NCI-H345 treated with DMSO at 0.1 percent for 48 hours (cell line): ENCODE measurements at regions not wholly inside any gene's neighbourhood (a gene's known extent, or its start where the extent isn't known, plus 50 kb on each side); places are given as distances from the start of the nearest gene placed in this dataset.

Experiments
- DNase-seq: peaks from one replicate; lab custom pipeline; 2025; ENCODE audit not compliant: unreplicated experiment; lab: John Stamatoyannopoulos, UW

DNA sequence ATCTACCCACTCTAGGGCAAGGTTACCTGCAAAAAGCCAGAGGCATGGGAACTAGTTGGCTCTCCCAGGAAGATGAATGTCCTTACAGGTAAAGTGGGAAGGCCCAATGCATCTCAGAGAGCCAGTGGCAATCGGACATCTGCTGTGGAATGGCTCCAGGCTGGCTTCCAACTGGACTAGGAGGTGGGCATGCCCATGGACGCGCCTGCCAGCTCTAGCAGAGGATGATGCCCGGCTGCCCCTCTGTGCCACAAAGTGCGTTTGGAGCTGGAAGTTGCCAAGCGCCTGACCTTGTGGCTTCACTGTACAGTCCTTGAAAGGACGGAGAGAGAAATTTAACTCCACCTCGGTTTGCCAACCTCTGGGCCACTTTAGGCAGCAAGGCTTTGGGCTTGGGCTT lies 84.4 kb downstream of the NR2F2 start:
- no peak for DNase-seq

DNA sequence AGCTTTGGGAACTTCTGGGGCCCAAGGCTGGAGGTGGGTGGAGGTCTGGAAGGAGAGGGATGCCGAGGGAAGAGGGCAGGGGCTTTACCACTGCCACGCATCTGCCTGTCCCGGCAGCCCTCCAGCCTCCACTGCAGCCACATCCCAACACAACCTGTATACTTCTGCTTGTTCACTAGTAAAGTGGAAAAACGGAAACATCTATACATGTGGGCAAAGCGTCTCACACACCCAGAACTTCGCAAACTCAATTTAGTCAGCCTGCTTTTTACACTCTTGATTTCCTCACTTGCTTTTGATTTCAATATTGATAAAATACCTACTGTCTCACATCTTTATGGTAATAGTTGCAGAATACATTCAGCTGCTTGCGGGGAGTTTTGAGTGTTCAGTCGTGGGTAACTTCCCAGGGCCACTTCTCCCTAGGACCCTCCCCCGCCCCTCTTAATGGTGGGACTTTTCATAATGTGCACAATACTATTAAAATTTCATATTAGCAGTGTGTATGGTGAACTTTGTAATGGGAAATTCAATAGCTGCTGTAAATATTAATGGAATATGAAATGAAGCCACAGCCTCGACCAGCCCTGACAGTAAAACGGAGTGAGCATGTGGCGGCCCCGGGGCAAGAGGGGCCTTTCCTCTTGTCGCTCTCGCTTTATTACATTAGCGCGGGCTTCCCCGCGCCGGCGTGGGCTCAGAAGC lies 85.2 kb downstream of the NR2F2 start:
- no peak for DNase-seq

DNA sequence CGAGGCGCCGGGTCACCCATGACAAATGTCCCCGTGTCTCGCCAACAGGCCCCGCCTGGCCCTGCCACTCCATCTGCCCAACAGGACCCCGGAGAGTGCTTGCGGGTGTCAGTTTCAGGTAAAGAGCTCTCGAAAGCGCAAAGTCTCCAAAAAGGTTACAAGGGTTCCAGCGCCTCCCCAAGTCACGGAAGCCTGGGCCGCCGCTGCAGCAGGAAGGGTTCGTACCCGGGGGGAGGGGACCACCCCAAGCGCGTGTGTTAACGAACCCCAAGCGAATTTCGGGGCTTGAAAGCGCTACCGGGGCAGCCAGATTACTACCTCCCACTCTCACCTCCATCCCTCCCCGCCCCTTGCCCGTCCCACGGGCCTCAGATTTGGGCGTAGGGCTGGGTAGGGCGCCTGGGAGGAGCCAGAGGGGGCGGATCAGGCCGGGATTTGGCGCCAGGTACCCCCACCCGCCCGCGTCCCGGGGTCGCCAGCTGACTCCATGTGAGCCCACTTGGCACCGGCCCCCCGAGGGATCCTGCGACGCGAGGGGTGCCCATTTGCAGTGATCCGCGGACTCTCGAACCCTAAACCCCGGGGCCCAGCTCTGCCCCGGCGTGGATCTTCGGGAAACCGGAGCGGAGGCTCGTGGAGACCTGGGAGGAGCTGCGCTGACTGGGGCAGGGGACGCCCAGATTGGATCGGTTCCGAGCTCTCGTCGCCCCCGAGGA lies 85.9 kb downstream of the NR2F2 start:
- DNase-seq: no peak

DNA sequence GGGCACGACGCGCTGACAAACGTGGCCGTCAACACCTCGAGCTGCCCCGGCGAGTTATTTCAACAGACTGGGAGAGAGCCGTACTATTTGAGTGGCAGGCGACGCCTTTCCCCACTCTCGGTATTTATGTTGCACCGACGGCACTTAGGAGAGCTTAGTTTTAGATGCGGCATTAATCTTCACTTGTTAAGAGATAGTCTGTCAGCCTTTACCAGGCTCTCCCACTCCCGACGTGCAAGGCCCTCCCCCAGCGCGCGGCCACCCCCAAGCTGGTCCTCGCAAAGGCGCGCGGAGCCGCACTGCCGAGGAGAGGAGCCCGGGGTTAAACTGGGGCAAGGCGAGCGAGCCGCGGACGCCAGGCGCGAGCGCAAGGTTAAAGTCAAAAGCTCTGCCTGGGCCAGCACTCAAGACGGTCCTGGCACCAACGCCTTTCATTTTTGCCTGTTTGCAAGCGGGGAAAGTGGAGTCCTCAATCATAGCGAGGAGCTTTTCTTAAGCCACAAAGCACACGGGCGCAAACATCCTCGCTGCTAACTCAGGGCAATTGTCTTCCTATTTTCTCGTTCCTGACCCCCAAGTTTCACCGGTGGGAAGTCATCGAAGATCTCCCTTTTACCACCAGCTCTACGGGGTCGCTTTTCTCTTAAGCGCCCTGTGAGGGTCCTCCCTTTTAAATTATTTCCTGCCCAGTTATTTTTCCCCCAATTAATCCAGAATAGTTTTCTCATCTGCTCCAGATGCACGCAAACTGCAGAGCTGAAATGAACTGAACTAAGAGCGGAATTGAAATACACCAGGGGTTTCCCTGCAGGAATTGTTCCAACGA lies 86.6 kb downstream of the NR2F2 start:
- DNase-seq: no peak

DNA sequence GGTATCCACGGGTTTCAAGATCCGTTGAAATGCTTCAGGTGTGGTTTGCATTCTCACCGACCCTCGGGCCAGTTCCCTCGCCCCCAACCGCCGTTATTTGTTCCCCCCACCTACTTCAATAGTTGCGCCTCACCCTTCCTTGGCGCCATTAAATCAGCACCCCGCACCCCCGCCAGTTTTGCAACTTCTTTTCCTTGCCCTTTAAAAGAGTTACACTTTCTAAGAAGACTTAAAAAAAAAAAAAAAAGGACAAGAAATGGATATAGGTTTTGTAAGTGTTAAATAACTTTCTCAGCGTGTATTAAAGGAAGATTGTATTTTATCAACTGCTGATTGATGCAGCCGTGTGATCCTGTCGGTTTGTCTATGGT lies 87.2 kb downstream of the NR2F2 start:
- no peak for DNase-seq

DNA sequence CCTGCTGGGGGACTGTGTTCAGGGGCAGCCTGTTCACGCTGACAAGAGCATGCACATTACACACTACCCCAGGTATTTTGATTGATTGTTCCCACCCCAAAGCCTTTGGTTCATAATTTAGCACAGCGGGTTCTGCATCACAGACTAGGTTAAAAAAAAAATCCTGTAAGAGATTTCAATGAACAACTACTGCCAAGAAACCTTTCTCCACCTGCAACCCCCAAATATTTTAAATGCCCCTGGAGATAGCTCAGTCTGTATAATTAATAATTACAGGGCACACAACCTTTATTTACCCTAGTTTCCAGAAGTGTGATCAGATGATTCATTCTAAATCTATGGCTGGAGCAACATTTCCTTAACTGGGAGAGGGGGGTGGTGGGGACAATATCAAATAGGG lies 87.6 kb downstream of the NR2F2 start:
- DNase-seq: no peak

DNA sequence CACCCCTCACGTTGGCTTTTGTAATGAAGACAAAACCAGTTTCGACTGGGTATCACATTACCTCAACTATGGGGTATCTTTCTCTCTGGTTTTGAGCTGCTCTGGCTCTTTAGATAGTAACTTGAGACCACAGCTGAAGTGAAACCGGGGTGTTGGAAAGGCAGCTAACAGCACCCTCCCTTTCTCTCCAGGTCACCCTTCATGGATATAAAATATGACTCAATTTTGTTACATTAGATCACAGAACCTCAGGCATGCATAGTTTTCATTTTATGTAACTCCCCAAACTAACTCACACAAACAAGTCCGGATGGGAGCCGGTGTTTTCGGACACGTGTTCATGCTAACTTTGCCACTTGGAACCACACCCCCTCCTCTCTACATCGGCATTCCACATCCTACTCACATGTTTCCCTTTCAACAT lies 90.7 kb downstream of the NR2F2 start:
- no peak for DNase-seq

DNA sequence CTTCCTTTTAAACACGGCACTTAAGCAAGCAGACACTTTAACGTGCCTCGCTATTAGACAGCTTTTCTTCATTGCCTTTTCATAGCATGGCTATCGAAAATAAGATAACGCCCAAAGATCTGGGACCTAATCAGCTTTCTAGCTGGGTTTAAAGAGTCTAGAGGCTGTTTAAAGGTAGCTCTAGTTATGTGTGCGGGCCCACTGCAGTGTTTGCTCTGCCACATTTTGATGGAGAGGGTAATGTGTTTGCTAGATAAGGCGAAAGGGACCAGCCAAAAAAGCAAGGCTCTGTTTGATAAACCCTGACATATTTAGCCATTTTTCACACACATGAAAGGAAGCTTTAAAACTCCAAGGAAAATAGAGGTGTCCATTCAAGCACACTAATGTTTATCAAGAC lies 91.6 kb downstream of the NR2F2 start:
- no peak for DNase-seq

DNA sequence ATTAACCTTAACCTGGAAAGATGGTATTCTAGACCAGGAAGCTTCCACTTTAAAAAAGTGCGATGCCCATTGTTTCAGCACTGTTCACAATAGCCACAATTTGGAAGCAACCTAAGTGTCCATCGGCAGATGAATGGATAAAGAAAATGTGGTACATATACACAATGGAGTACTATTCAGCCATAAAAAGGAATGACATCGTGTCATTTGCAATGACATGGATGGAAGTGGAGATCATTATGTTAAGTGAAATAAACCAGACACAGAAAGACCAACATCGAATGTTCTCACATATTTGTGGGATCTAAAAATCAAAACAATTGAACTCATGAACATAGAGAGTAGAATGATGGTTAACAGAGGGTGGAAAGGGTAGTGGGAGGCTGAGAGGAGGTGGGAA lies 94.2 kb downstream of the NR2F2 start:
- DNase-seq: no peak

DNA sequence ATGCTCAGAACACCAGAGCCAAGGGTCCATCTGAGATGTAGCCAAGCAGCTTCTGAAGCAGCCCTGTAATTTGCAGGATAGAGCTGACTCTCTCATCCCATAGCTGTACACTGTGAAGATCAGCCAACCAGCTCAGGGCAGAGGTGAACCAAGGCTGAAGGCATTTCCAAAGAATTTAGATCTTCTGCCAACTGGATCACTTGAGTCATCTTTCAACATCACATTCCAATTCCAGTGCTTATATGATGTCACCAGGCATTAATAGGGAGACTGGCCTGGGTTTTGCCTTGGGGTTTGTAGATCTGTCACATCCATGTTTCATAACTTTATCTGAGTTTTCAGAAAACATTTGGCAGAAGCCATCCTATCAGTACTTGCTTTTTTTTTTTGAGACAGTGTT lies 98.2 kb downstream of the NR2F2 start:
- no peak for DNase-seq

DNA sequence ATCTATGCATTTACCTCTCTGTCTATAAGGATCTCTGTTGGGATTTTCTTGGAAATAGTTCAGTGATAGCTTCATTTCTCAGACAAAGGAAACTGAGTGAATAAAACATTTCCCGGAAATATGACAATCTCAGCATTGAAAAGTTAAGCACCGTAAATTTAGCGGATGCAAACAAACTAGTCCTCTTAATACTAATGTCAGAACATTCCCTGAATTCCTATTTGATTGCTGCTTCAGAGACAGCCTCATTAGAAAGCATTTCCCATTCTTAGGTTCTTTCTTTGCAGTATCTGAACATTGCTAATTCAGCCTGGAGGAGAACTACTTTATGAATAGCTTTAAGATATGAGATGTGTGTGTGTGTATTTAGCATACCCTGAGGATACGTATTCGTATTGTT lies 101.3 kb downstream of the NR2F2 start:
- no peak for DNase-seq

DNA sequence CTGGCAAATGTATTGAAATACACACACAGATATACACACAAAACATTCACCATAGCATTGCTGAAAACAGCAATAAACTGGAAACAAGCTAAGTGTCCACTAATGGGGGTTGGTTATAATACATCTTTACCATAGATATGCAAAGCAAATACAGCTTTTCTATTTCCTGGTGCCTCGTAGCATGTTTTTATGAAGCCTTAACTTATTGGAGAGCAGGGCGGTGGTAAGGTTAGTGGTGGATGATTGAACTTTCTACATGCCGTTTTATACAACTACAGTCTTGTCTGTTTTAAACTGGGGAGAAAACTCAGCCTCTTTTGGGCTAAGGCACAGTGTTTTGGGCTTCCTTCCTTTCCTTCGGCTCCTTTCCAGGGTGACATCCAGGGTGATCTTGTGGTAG lies 104.5 kb downstream of the NR2F2 start:
- DNase-seq: no peak

DNA sequence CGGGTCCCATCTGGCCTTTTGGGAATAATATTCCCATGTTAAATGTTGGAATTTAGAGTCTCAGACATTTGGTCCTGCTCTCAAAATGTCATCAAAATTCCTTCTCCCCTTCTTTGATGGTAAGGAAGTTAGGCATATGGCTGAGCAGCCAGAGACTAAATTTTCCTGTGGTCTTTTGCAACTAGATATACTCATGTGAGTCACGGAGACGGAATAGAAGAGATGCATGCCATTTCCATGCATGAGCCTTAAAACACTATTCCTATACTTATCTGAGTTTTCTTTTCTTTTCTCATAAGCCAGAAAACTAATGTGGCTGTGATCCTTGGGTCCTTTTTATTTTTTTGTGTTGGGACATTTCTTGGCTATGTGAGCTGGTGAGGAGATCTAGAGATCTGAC lies 105.3 kb downstream of the NR2F2 start:
- DNase-seq: no peak

DNA sequence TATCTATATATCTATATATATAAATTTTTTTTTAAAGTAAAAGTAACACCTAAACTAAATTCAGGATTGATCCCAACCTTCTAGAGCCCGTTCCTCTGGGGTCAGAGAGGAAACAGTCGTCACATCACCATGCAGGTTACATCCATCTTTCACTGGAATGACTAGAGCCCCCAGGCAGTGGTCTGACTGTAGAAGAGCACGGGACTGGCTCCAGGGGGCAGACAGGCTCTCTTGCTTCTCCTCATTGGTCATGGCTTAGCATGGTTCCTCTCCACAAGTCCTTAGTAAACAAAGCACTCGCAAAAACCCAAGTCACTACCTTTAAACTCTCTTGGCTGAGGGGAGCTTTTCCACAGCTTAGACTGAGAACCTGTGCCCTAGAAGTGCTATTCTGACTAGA lies 110.5 kb downstream of the NR2F2 start:
- DNase-seq: no peak

DNA sequence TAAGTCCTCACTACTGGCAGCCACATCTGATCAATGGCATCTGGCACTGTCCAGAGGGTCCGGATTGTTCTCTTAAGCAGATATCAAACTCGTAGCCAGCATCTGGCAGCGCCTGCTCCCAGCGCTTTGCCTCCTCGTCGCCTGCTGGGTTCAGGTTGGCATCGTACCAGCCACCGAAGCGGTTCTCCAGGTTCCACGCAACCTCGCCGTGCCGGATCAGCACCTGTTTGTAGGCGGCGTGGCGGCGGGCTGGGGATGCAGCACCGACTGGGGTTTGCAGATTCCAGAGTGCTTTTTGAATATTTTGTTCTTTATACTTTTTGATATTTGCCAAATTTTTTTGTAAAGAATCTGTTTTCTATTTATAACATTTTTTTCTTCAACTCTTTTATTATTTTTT lies 111.6 kb downstream of the NR2F2 start:
- DNase-seq: no peak

DNA sequence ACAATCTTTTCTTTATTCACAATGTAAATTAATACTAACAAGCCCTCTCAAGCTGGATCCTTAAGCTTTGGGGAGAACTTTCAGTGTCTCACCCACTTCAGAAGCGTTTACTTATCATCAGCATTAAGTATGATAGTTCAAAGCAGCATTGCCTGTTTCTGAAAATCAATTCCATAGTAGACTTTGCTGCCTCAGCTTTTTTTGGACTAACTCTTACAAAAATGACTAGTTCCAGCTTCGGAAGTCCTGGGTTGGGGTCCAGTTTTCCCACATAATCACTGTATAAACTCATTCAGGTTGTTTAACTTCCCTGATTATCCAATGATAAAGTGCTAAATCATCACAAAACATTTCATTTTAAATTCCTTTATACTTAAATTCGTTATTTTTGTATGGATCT lies 114.4 kb downstream of the NR2F2 start:
- DNase-seq: no peak

DNA sequence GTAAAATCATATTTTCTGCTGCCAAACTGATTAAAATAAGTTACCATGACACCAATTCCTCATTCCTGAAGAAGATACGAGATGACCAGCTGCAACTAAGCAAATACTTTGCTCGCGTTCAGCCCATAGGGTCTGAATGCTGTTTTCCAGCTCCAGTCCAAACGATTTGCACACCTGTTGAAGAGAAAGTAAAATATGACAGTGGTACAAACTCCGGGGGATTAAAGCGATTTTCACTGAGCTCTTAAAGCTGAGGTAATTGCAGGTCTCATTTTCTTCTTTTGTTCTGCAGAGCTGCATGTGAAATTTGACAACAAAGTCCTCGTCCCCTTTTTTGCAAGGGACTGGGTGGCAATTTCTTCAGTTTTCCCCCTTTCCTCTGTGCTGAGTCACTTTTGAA lies 118.4 kb downstream of the NR2F2 start:
- no peak for DNase-seq

DNA sequence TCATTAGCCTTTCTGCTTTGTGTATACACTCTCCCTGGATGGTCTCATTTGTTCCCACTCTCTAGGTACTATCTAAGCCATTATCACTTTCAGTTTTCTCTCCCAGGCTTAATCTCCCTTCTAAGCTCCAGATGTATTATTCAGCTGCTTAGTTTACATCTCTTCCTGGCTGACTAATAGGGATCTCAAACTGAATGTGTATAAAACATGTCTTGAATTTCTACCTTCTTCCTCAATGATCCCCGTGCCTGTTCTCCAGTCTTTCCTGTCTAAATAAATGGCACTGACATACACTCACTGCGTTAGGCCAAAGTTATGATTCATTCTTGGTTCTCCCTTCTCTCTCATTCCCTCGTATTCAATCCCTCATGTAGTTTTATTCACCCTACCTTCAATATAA lies 127.3 kb downstream of the NR2F2 start:
- DNase-seq: no peak

DNA sequence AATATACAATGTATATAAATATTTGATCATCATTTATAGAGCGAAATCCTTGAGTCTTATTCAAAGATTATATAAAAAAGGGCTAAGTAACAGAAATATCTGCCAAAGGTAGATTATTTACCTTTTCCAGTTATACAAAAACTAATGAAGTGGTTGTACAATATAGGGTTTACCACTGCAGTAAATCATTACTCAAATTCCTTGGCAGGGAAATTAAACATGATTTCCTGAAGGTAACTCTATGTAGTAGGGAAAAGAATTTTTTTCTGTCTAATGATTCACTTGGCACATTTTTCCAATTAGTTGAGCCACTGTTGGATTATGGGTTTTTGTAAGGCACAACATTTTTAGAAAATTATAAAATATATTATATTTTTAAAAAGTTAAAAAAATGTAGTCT lies 129.6 kb downstream of the NR2F2 start:
- no peak for DNase-seq

DNA sequence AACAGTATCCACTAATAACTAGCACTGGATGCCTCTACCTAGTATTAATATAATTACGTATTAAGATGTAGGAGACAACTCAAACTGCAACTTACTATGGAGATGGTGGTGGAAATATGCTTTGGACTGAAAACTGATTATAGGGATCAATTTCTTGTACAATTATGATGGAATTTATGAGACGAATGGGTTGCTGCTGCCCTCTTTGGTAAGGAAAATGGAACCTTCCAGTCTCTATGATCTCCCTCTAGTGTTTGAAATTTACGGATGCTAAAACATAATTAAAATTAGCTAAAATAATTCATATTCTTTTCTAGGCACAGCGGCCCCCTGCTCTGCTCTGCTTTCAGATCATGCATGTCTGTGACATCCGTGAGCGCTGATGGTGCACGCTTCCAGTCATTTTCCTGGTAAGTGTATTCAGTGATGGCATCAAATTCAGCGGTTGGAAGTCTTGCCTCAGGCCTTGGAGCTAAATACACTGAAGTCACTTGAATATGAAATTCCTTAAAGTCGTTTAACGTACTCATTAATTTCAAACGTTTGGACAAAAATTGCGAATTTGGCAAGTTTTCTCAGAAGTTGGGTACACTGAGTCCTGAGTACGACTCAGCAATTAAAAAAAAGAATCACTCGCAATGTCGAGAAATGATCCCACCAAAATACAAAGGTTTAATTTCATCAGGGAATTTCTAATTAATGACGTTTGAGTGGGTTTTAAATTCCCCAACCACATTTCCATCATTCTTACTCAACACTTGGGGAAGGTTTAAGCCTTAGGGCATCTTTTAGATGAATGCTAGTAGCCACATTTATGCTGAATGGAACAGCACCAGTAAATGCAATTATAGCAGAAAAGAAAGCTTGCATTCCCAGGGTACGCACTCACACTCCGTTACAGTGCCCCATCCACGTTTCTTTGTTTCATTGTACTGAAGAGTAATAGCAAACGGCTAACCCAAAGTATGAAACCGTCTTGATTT lies 132.6 kb downstream of the NR2F2 start:
- no peak for DNase-seq

DNA sequence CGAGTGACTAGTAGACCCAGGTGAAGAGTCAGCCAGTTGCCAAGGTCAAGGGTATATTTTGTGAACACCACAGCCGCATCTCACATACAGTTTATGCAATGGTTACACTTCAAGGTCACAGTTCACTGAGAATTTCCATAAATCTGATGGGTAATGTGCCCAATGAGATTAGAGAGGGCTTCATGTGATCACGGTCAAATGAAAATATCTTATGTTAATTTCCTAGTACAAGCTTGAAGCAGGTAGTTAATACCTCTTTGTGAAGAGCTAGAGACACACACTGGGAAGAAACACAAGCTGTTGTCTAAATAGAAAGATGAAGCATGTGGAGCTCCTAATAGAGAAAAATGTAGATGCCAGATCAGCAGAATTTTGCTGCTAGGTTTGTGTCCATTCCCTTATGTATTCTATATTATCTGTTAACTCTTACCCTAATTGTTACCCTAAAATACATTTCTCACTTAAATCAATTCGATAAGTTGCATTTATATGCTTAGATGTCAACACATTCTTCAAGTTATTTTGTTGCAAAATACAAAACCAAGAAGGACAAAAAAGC lies 136.0 kb downstream of the NR2F2 start:
- no peak for DNase-seq
